BJ (cell line): ENCODE measurements at regions not wholly inside any gene's neighbourhood (a gene's known extent, or its start where the extent isn't known, plus 50 kb on each side); places are given as distances from the start of the nearest gene placed in this dataset.
"Not testable (repeated sequence)": the region's sequence is repeated elsewhere in the genome, so short reads cannot be mapped to it uniquely, and the experiment has no call there.

Experiments used
- CTCF ChIA-PET: fragments of 350-600 bp; formaldehyde crosslinking; extraction: SDS; loops from one replicate; lab custom pipeline; 2021; ENCODE audit warnings: antibody characterized with exemption, inconsistent platforms; lab: Yijun Ruan, JAX
- POLR2A ChIA-PET: fragments of 300-600 bp; sonication (Branson Sonifier 250); formaldehyde crosslinking; extraction: SDS; loops from one replicate; lab custom pipeline; 2021; ENCODE audit warnings: antibody characterized with exemption; lab: Charles Lee
- DNase-seq: peaks from one replicate; pipeline ENCODE4 v3.0.0-alpha.2; 2011; ENCODE audit warnings: low read depth
- H3K27me3 ChIP-seq: 2 replicates; pipeline ENCODE4 v1.6.0; 2011; ENCODE audit warnings: low read length; ENCODE audit not compliant: control insufficient read depth, insufficient read depth
- H3K36me3 ChIP-seq: 2 replicates; pipeline ENCODE4 v1.5.1; 2011; ENCODE audit warnings: low read length; ENCODE audit not compliant: control insufficient read depth, insufficient read depth
- H3K4me3 ChIP-seq: 2 replicates; pipeline ENCODE4 v1.5.1; 2011; ENCODE audit warnings: low read depth, mild to moderate bottlenecking, control low read depth, low read length
- CTCF ChIP-seq: IDR thresholded peaks from 2 replicates; pipeline ENCODE4 v1.5.1; 2011; ENCODE audit warnings: low read depth, mild to moderate bottlenecking, control low read depth, inconsistent platforms, low read length, moderate library complexity; ENCODE audit not compliant: insufficient read depth

- Histone ChIP-seq H3K4me3 (no peak overlapping the region), H3K27me3 (peaks cover 14% of the 10 kb centered on the region), H3K36me3 (no peaks in the 10 kb centered on the region)
- ChIA-PET CTCF (no interaction called here), POLR2A (no interaction called here)
- DNase-seq: no peak
- TF ChIP-seq CTCF: no peak
Observed at GRCh38 chr7:39838326-39838725, 111.7 kb upstream of the CDK13 start.

GRCh38 chr7:39845006-39845405 lies 105.0 kb upstream of the CDK13 start:
- CTCF ChIA-PET: interaction anchor here (1.4 kb wide), 1 partner anchor 19 kb away, joined by 3 read pairs; no protein-coding TSS in a partner anchor
- no peak for DNase-seq
- peaks cover 4% of the 10 kb centered on the region for H3K27me3 ChIP-seq

GRCh38 chr7:39847227-39847626 lies 102.8 kb upstream of the CDK13 start:
- H3K4me3 ChIP-seq: no peak overlapping the region
- TF ChIP-seq CTCF: no peak
- peaks cover 1% of the 10 kb centered on the region; the same call in 1 of the 2 replicates for H3K27me3 ChIP-seq
- POLR2A ChIA-PET: no interaction called here
- DNase-seq: no peak
- H3K36me3 ChIP-seq: no peaks in the 10 kb centered on the region
- CTCF ChIA-PET: no interaction called here

More at GRCh38 chr7:39845006-39845405, 105.0 kb upstream of the CDK13 start:
- no peak overlapping the region for H3K4me3 ChIP-seq
- TF ChIP-seq CTCF: no peak
- no peaks in the 10 kb centered on the region for H3K36me3 ChIP-seq
- POLR2A ChIA-PET: interaction anchor here (0.6 kb wide), 1 partner anchor 135 kb away, joined by 3 read pairs; no protein-coding TSS in a partner anchor

GRCh38 chr7:39851466-39852045 lies 98.5 kb upstream of the CDK13 start:
- ChIA-PET POLR2A (no interaction called here), CTCF (no interaction called here)
- Histone ChIP-seq H3K4me3 (no peak overlapping the region), H3K36me3 (no peaks in the 10 kb centered on the region), H3K27me3 (peaks cover 4% of the 10 kb centered on the region)
- no peak for DNase-seq
- no peak for TF ChIP-seq CTCF

GRCh38 chr7:39854616-39855324 lies 95.3 kb upstream of the CDK13 start:
- H3K27me3 ChIP-seq, POLR2A ChIA-PET, H3K36me3 ChIP-seq, H3K4me3 ChIP-seq, DNase-seq, CTCF ChIA-PET: not testable (repeated sequence)
